Right lobe of liver (tissue), 4 donors: ENCODE measurements at regions not wholly inside any gene's neighbourhood (a gene's known extent, or its start where the extent isn't known, plus 50 kb on each side); places are given as distances from the start of the nearest gene placed in this dataset.
"Not testable (repeated sequence)": the region's sequence is repeated elsewhere in the genome, so short reads cannot be mapped to it uniquely, and the experiment has no call there.

ENCODE experiments used
- POLR2A ChIP-seq: fragments of 450-650 bp; IDR thresholded peaks from one replicate; pipeline ENCODE4 v1.6.1; 2017; ENCODE audit warnings: antibody characterized with exemption, mild to moderate bottlenecking
- TF ChIP-seq, protein P1 (sequence below), 4 donors: fragments of 200-600 bp in 3 of 4; fragments of 450-650 bp in 1 of 4; IDR thresholded peaks; one replicate each; pipeline versions ENCODE4 v1.5.1 to v1.8.0; 2016 to 2022; ENCODE audit warnings: antibody characterized with exemption in 4 of 4, mild to moderate bottlenecking in 2 of 4
- donor health status: DM: no; HTN: no; CAD: no.
- donor health status: DM: no; HTN: no; CAD: no.
- donor health status: DM: no; HTN: yes; CAD: no.

DNA sequence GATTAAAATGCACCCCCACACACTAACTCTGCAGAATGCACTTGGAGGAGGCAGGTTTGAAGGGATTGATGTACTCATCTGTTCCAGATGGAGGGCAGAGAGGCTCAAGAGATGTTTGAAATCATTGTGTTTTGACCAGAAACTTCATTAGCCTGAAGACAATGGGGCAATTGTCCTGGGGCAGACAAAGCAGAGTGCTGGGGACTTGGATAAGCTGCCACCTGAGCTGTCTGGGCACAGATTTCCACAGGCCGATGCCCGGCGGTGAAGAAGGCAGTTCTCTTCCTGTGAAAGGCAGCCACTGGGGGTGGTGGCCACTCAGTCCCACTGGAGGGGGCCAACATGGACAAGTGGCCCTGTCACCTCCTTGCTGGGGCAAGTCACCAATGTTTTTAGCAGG is 181.0 kb downstream of the BCL2L11 start:
- TF ChIP-seq, protein P1, sequence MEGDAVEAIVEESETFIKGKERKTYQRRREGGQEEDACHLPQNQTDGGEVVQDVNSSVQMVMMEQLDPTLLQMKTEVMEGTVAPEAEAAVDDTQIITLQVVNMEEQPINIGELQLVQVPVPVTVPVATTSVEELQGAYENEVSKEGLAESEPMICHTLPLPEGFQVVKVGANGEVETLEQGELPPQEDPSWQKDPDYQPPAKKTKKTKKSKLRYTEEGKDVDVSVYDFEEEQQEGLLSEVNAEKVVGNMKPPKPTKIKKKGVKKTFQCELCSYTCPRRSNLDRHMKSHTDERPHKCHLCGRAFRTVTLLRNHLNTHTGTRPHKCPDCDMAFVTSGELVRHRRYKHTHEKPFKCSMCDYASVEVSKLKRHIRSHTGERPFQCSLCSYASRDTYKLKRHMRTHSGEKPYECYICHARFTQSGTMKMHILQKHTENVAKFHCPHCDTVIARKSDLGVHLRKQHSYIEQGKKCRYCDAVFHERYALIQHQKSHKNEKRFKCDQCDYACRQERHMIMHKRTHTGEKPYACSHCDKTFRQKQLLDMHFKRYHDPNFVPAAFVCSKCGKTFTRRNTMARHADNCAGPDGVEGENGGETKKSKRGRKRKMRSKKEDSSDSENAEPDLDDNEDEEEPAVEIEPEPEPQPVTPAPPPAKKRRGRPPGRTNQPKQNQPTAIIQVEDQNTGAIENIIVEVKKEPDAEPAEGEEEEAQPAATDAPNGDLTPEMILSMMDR (IDR thresholded peaks at IDR 0.05) = not testable (repeated sequence)
- not testable (repeated sequence) for TF ChIP-seq POLR2A
